PC-3 (cell line): ENCODE measurements at regions not wholly inside any gene's neighbourhood (a gene's known extent, or its start where the extent isn't known, plus 50 kb on each side); places are given as distances from the start of the nearest gene placed in this dataset.

Experiments
- ATAC-seq: fragments of 200-7000 bp; cut with Tn5 transposase; 2 replicates; pipeline ENCODE4 v1.9.1; 2020; ENCODE audit warnings: mild to moderate bottlenecking, moderate library complexity
- BruUV-seq: library from RNA; stranded (reverse); fragments of 400-500 nt; replicated peaks from 2 replicates; lab custom pipeline; 2021; lab: Mats Ljungman, UMichigan
- CTCF ChIA-PET: fragments of 300-600 bp; sonication (Branson Sonifier 250); formaldehyde crosslinking; loops from one replicate; lab custom pipeline; 2022; ENCODE audit warnings: antibody characterized with exemption; lab: Charles Lee
- POLR2A ChIA-PET: fragments of 300-600 bp; sonication (Branson Sonifier 250); formaldehyde crosslinking; loops from one replicate; lab custom pipeline; 2022; ENCODE audit warnings: antibody characterized with exemption; ENCODE audit not compliant: unreplicated experiment; lab: Charles Lee
- DNase-seq: peaks from one replicate; pipeline ENCODE4 v3.0.0-alpha.2; 2015
- H2AFZ ChIP-seq: fragments of 300-600 bp; sonication (generic); 2 replicates; pipeline ENCODE4 v1.6.0; 2016; ENCODE audit warnings: antibody characterized with exemption, low read length
- H3F3A ChIP-seq: fragments of 300-600 bp; sonication (generic); one replicate; pipeline ENCODE4 v1.6.0; 2017; ENCODE audit warnings: antibody characterized with exemption, low read length, control low read depth, mild to moderate bottlenecking; ENCODE audit not compliant: unreplicated experiment
- H3K27ac ChIP-seq: fragments of 300-600 bp; sonication (generic); 2 replicates; pipeline ENCODE4 v1.5.1; 2016; ENCODE audit warnings: mild to moderate bottlenecking, low read length
- H3K27me3 ChIP-seq: fragments of 300-600 bp; sonication (generic); 2 replicates; pipeline ENCODE4 v1.6.1; 2016; ENCODE audit warnings: low read length, mixed read lengths
- H3K36me3 ChIP-seq: fragments of 300-600 bp; sonication (generic); 2 replicates; pipeline ENCODE4 v1.6.1; 2016; ENCODE audit warnings: low read depth, mixed run types, low read length, mixed read lengths
- H3K4me1 ChIP-seq: fragments of 300-600 bp; sonication (generic); 2 replicates; pipeline ENCODE4 v1.5.1; 2016; ENCODE audit warnings: low read length; ENCODE audit not compliant: insufficient read depth
- H3K4me2 ChIP-seq: fragments of 300-600 bp; sonication (generic); 2 replicates; pipeline ENCODE4 v1.6.0; 2016; ENCODE audit warnings: low read length
- H3K4me3 ChIP-seq: fragments of 300-600 bp; sonication (generic); 2 replicates; pipeline ENCODE4 v1.5.1; 2016; ENCODE audit warnings: mild to moderate bottlenecking, low read length, mixed read lengths
- H3K79me2 ChIP-seq: fragments of 300-600 bp; sonication (generic); 2 replicates; pipeline ENCODE4 v1.6.1; 2017; ENCODE audit warnings: low read length, mixed read lengths
- H3K9ac ChIP-seq: fragments of 300-600 bp; sonication (generic); 2 replicates; pipeline ENCODE4 v1.6.0; 2016; ENCODE audit warnings: mild to moderate bottlenecking, low read length
- H3K9me2 ChIP-seq: fragments of 300-600 bp; sonication (generic); replicated peaks from 2 replicates; pipeline ENCODE4 v1.6.1; 2016; ENCODE audit warnings: mixed run types, low read length, mixed read lengths
- H3K9me3 ChIP-seq: fragments of 300-600 bp; sonication (generic); 2 replicates; pipeline ENCODE4 v1.6.1; 2016; ENCODE audit warnings: low read length, mixed read lengths
- H4K20me1 ChIP-seq: fragments of 300-600 bp; sonication (generic); 2 replicates; pipeline ENCODE4 v1.6.1; 2016; ENCODE audit warnings: low read length, mixed read lengths
- EZH2 ChIP-seq: fragments of 300-600 bp; sonication (generic); IDR thresholded peaks from one replicate; pipeline ENCODE4 v1.6.1; 2017; ENCODE audit warnings: antibody characterized with exemption, mild to moderate bottlenecking, low read length; ENCODE audit not compliant: unreplicated experiment
- EZH2phosphoT487 ChIP-seq: fragments of 300-600 bp; sonication (generic); IDR thresholded peaks from 2 replicates; pipeline ENCODE4 v1.6.1; 2018; ENCODE audit warnings: mild to moderate bottlenecking, antibody characterized with exemption, low read length, borderline replicate concordance
- intact Hi-C: fragments of 100-400 bp; cut with micrococcal nuclease; formaldehyde crosslinking; loops from 2 replicates; pipeline ENCODE4 v1.9.0; 2023
- TF ChIP-seq, protein P1 (sequence below): fragments of 300-600 bp; sonication (generic); conservative IDR thresholded peaks from 2 replicates; pipeline ENCODE4 v1.5.1; 2017; ENCODE audit warnings: antibody characterized with exemption, low read depth, mild to moderate bottlenecking, low read length

DNA sequence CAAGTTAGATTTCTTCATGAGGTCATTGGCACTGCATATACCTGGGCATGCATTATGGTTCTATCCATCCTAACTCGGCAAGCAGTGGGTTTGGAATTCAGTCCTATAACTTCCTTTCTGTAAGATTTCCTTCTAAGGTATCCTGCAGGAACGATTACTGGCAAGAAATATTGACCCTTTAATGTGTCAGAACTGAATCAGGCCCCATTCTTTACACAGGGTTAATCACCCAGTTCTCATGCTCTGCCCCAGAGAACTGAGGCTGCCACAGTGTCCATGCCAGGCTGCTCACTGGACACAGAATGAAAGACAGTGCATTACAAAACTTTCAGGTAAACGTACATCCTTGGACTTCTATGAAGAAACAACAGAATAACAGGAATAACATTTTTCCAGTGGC, 108.9 kb downstream of the RPL22L1 start:
- no peaks in the 10 kb centered on the region for H3K36me3 ChIP-seq
- CTCF ChIA-PET = interaction anchor here (0.6 kb wide), 1 partner anchor 41 kb away, joined by 3 read pairs; no protein-coding TSS in a partner anchor
- ATAC-seq = peak; percentile 84

DNA sequence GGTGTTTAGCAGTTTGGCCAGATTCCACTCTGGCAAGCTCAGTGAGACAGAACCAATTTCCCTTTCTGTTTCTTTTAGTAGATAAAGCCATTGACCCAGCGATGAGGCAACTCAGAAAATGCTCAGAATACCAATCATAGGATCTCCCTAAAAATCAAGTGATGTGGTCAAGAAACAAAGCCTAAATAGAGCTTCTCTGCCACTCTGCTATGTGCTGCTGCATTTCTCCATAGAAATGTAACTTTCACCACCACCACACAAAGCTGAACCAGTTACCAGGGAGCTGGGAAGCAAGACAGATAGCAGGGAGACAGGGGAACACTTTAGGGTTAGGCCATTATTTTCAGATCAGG, 109.8 kb downstream of the RPL22L1 start:
- TF ChIP-seq, protein P1, sequence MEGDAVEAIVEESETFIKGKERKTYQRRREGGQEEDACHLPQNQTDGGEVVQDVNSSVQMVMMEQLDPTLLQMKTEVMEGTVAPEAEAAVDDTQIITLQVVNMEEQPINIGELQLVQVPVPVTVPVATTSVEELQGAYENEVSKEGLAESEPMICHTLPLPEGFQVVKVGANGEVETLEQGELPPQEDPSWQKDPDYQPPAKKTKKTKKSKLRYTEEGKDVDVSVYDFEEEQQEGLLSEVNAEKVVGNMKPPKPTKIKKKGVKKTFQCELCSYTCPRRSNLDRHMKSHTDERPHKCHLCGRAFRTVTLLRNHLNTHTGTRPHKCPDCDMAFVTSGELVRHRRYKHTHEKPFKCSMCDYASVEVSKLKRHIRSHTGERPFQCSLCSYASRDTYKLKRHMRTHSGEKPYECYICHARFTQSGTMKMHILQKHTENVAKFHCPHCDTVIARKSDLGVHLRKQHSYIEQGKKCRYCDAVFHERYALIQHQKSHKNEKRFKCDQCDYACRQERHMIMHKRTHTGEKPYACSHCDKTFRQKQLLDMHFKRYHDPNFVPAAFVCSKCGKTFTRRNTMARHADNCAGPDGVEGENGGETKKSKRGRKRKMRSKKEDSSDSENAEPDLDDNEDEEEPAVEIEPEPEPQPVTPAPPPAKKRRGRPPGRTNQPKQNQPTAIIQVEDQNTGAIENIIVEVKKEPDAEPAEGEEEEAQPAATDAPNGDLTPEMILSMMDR = no peak
- TF ChIP-seq EZH2 (no peak), EZH2phosphoT487 (no peak)
- Histone ChIP-seq H3K9me2 (no peaks in the 10 kb centered on the region), H3K4me2 (peak overlapping the region; percentile 44), H2AFZ (peak overlapping the region; percentile 40), H3K9ac (no peak overlapping the region), H3K27me3 (no peaks in the 10 kb centered on the region), H3F3A (no peaks in the 10 kb centered on the region), H3K79me2 (no peaks in the 10 kb centered on the region), H3K4me1 (peaks cover 34% of the 10 kb centered on the region), H3K36me3 (no peaks in the 10 kb centered on the region), H3K9me3 (no peaks in the 10 kb centered on the region), H3K4me3 (no peak overlapping the region), H4K20me1 (no peaks in the 10 kb centered on the region), H3K27ac (peak overlapping the region; percentile 66)
- CTCF ChIA-PET = interaction anchor here (0.5 kb wide), 1 partner anchor 155 kb away, joined by 3 read pairs; no protein-coding TSS in a partner anchor
- POLR2A ChIA-PET = interaction anchor here (0.7 to 1.0 kb wide), 2 partner anchors 19 to 291 kb away, joined by 3 to 5 read pairs; no protein-coding TSS in a partner anchor
- intact Hi-C loops = no loop called here
- peak; percentile 7 for ATAC-seq
- DNase-seq = no peak
- no TSS peak for BruUV-seq

More for the DNA sequence above, 108.9 kb downstream of the RPL22L1 start:
- BruUV-seq = no TSS peak
- TF ChIP-seq EZH2phosphoT487 = no peak
- POLR2A ChIA-PET = interaction anchor here (0.6 to 1.0 kb wide), 2 partner anchors 20 to 390 kb away, joined by 3 read pairs; no protein-coding TSS in a partner anchor
- Histone ChIP-seq H4K20me1 (no peaks in the 10 kb centered on the region), H3K4me1 (peaks cover 38% of the 10 kb centered on the region), H3K27me3 (no peaks in the 10 kb centered on the region), H3K9me3 (no peaks in the 10 kb centered on the region), H2AFZ (peak overlapping the region; percentile 45), H3K27ac (peak overlapping the region; percentile 66), H3K4me3 (no peak overlapping the region), H3K79me2 (no peaks in the 10 kb centered on the region), H3F3A (no peaks in the 10 kb centered on the region), H3K4me2 (peak overlapping the region; percentile 44), H3K9me2 (no peaks in the 10 kb centered on the region), H3K9ac (no peak overlapping the region)
- DNase-seq = peak; percentile 92
- intact Hi-C loops = loop anchor here (1.0 kb wide), 2 partner anchors 20 to 41 kb away; no protein-coding TSS in a partner anchor

DNA sequence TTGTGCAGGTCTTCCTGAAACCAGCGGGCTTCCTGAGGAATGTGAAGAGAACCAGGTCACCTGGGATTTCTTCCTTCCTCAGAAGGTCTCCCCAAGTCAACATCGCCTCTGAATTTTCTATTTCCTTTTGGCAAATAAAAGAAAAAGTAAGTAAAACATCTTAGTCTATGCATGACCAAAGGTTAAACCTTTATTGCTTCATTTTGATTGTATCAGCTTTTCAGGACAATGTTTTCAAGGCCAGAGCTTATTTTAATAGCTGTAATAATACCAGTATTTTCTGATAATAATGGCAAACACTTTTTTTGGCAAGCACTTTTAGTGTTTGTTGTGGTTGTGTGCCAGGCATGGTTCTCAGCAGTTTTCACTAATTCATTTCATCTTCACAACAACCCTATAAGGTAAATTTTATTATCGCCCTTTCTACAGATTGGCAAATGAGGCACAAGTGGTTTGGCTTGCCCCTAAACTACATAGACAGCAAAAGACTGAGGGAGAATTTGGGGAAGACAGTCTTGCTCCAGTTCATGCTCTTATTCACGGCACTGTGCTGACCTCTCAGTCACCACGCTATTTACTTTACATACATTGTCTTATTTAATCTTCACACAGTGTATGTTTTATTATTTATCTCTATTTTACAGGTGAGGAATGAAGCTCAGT, 110.4 kb downstream of the RPL22L1 start:
- H2AFZ ChIP-seq = peak overlapping the region; percentile 40
- DNase-seq = peak; percentile 55
- no peaks in the 10 kb centered on the region for H3K27me3 ChIP-seq
- POLR2A ChIA-PET = no interaction called here
- intact Hi-C loops = no loop called here
- H3K9me3 ChIP-seq = no peaks in the 10 kb centered on the region
- TF ChIP-seq EZH2 (no peak), EZH2phosphoT487 (no peak)
- TF ChIP-seq, protein P1 = no peak
- no peaks in the 10 kb centered on the region for H3K9me2 ChIP-seq
- no peak overlapping the region for H3K9ac ChIP-seq
- peak overlapping the region; percentile 66 for H3K27ac ChIP-seq
- H3K4me2 ChIP-seq = peak overlapping the region; percentile 44
- peak; percentile 42 for ATAC-seq
- H3K4me1 ChIP-seq = peaks cover 34% of the 10 kb centered on the region
- H3F3A ChIP-seq = no peaks in the 10 kb centered on the region
- BruUV-seq = no TSS peak
- H3K4me3 ChIP-seq = no peak overlapping the region
- CTCF ChIA-PET = interaction anchor here (0.5 kb wide), 1 partner anchor 154 kb away, joined by 3 read pairs; no protein-coding TSS in a partner anchor
- no peaks in the 10 kb centered on the region for H3K79me2 ChIP-seq
- H3K36me3 ChIP-seq = no peaks in the 10 kb centered on the region
- no peaks in the 10 kb centered on the region for H4K20me1 ChIP-seq
